Adrenal gland (tissue), 5 donors: ENCODE measurements at regions not wholly inside any gene's neighbourhood (a gene's known extent, or its start where the extent isn't known, plus 50 kb on each side); places are given as distances from the start of the nearest gene placed in this dataset.

Source experiments
- POLR2A ChIP-seq, 2 donors: fragments of 450-650 bp; IDR thresholded peaks; one replicate each; pipeline ENCODE4 v1.6.1; 2017; ENCODE audit warnings: antibody characterized with exemption in 2 of 2, mild to moderate bottlenecking in 2 of 2, moderate library complexity in 1 of 2
- TF ChIP-seq, protein P1 (sequence below), 6 experiments: fragments of 450-650 bp in 4 of 6; fragments of 200-600 bp in 2 of 6; sonication (generic) in 1 of 6; IDR thresholded peaks; 1 replicate in 5 of 6; 2 replicates in 1 of 6; pipeline versions ENCODE4 v1.5.1 to v1.8.0; 2016 to 2021; ENCODE audit warnings: antibody characterized with exemption in 6 of 6, mild to moderate bottlenecking in 2 of 6, moderate library complexity in 1 of 6
- donor health status: DM: no; HTN: no; CAD: no.

DNA sequence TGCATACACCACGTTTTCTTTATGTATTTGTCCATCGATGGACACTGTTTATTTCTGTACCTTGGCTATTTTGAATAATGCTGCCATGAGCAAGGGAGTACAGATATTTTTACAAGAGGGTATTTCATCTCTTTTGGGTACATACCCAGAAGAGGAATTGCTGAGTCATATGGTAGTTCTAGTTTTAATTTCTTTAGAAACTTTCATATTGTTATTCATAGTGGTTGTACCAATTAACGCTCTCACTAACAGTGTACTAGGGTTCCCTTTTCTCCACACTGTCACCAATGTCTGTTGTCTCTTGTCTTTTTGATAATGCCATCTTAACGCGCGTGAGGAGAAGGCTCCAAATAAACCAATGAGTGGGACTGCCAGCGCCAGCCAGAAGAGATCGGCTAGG lies 257.6 kb upstream of the EDIL3 start:
- TF ChIP-seq, protein P1, sequence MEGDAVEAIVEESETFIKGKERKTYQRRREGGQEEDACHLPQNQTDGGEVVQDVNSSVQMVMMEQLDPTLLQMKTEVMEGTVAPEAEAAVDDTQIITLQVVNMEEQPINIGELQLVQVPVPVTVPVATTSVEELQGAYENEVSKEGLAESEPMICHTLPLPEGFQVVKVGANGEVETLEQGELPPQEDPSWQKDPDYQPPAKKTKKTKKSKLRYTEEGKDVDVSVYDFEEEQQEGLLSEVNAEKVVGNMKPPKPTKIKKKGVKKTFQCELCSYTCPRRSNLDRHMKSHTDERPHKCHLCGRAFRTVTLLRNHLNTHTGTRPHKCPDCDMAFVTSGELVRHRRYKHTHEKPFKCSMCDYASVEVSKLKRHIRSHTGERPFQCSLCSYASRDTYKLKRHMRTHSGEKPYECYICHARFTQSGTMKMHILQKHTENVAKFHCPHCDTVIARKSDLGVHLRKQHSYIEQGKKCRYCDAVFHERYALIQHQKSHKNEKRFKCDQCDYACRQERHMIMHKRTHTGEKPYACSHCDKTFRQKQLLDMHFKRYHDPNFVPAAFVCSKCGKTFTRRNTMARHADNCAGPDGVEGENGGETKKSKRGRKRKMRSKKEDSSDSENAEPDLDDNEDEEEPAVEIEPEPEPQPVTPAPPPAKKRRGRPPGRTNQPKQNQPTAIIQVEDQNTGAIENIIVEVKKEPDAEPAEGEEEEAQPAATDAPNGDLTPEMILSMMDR (IDR thresholded peaks at IDR 0.05): no peak
- no peak for TF ChIP-seq POLR2A (IDR thresholded peaks at IDR 0.05)
